ENCODE measurements at regions not wholly inside any gene's neighbourhood (a gene's known extent, or its start where the extent isn't known, plus 50 kb on each side); places are given as distances from the start of the nearest gene placed in this dataset.

GRCh38 chr22:34036931-34037330 lies 116.7 kb upstream of the LARGE1 start:
- H3K27ac ChIP-seq (ENCODE audit: low read depth, low read length, poor library complexity, severe bottlenecking), result no peak overlapping the region
- POLR2A ChIA-PET (ENCODE audit: low non-redundant PET), result no interaction called here
- no peak overlapping the region for H3K4me3 ChIP-seq (ENCODE audit: low read depth, low read length, poor library complexity, severe bottlenecking)
- BruUV-seq (replicated peaks), result no TSS peak
- no peaks in the 10 kb centered on the region for H3K36me3 ChIP-seq (ENCODE audit: insufficient read depth, low read length, poor library complexity, severe bottlenecking)
- H3K4me1 ChIP-seq (ENCODE audit: insufficient read depth, low read length, poor library complexity, severe bottlenecking), result no peaks in the 10 kb centered on the region
- intact Hi-C loops (cut with micrococcal nuclease; ENCODE audit: unreplicated experiment), result no loop called here
- H3K9me3 ChIP-seq (ENCODE audit: low read depth, low read length, poor library complexity, severe bottlenecking), result peaks cover 24% of the 10 kb centered on the region
- TF ChIP-seq CTCF (conservative IDR thresholded peaks at IDR 0.05; ENCODE audit: low read depth, low read length) (no peak), EZH2 (IDR thresholded peaks at IDR 0.05; ENCODE audit: borderline replicate concordance, low read depth, low read length, poor library complexity, severe bottlenecking) (no peak)
- no peak for DNase-seq (ENCODE audit: low spot score)
- no peaks in the 10 kb centered on the region for H3K27me3 ChIP-seq (replicated peaks; ENCODE audit: insufficient read depth, low read depth, low read length, poor library complexity)
- CTCF ChIA-PET, result no interaction called here

- BruUV-seq (replicated peaks), result no TSS peak
- no peaks in the 10 kb centered on the region for H3K4me1 ChIP-seq (ENCODE audit: insufficient read depth, low read length, poor library complexity, severe bottlenecking)
These were observed 118.7 kb upstream of the LARGE1 start for GRCh38 chr22:34038801-34039555.

GRCh38 chr22:34045311-34045710 lies 125.0 kb upstream of the LARGE1 start:
- no peaks in the 10 kb centered on the region for H3K4me1 ChIP-seq (ENCODE audit: insufficient read depth, low read length, poor library complexity, severe bottlenecking)
- H3K27me3 ChIP-seq (replicated peaks; ENCODE audit: insufficient read depth, low read depth, low read length, poor library complexity), result no peaks in the 10 kb centered on the region
- ChIA-PET POLR2A (ENCODE audit: low non-redundant PET) (no interaction called here), CTCF (no interaction called here)
- peaks cover 38% of the 10 kb centered on the region for H3K9me3 ChIP-seq (ENCODE audit: low read depth, low read length, poor library complexity, severe bottlenecking)
- no peaks in the 10 kb centered on the region for H3K36me3 ChIP-seq (ENCODE audit: insufficient read depth, low read length, poor library complexity, severe bottlenecking)
- TF ChIP-seq CTCF (conservative IDR thresholded peaks at IDR 0.05; ENCODE audit: low read depth, low read length) (no peak), EZH2 (IDR thresholded peaks at IDR 0.05; ENCODE audit: borderline replicate concordance, low read depth, low read length, poor library complexity, severe bottlenecking) (no peak)
- no TSS peak for BruUV-seq (replicated peaks)
- no peak overlapping the region for H3K4me3 ChIP-seq (ENCODE audit: low read depth, low read length, poor library complexity, severe bottlenecking)
- no peak overlapping the region for H3K27ac ChIP-seq (ENCODE audit: low read depth, low read length, poor library complexity, severe bottlenecking)
- intact Hi-C loops (cut with micrococcal nuclease; ENCODE audit: unreplicated experiment), result no loop called here
- DNase-seq (ENCODE audit: low spot score), result no peak

More at GRCh38 chr22:34038801-34039555, 118.7 kb upstream of the LARGE1 start:
- Histone ChIP-seq H3K4me3 (ENCODE audit: low read depth, low read length, poor library complexity, severe bottlenecking) (no peak overlapping the region), H3K27ac (ENCODE audit: low read depth, low read length, poor library complexity, severe bottlenecking) (no peak overlapping the region), H3K36me3 (ENCODE audit: insufficient read depth, low read length, poor library complexity, severe bottlenecking) (no peaks in the 10 kb centered on the region), H3K27me3 (replicated peaks; ENCODE audit: insufficient read depth, low read depth, low read length, poor library complexity) (no peaks in the 10 kb centered on the region), H3K9me3 (ENCODE audit: low read depth, low read length, poor library complexity, severe bottlenecking) (peaks cover 38% of the 10 kb centered on the region)
- no peak for DNase-seq (ENCODE audit: low spot score)
- POLR2A ChIA-PET (ENCODE audit: low non-redundant PET), result no interaction called here
- CTCF ChIA-PET, result no interaction called here
- intact Hi-C loops (cut with micrococcal nuclease; ENCODE audit: unreplicated experiment), result no loop called here
- no peak for TF ChIP-seq CTCF (conservative IDR thresholded peaks at IDR 0.05; ENCODE audit: low read depth, low read length)
- TF ChIP-seq EZH2 (IDR thresholded peaks at IDR 0.05; ENCODE audit: borderline replicate concordance, low read depth, low read length, poor library complexity, severe bottlenecking), result no peak

Measured in A673 (cell line).